PC-3 (cell line): ENCODE measurements at regions not wholly inside any gene's neighbourhood (a gene's known extent, or its start where the extent isn't known, plus 50 kb on each side); places are given as distances from the start of the nearest gene placed in this dataset.

ENCODE experiments used
- ATAC-seq: fragments of 200-7000 bp; cut with Tn5 transposase; 2 replicates; pipeline ENCODE4 v1.9.1; 2020; ENCODE audit warnings: mild to moderate bottlenecking, moderate library complexity
- BruUV-seq: library from RNA; stranded (reverse); fragments of 400-500 nt; replicated peaks from 2 replicates; lab custom pipeline; 2021; lab: Mats Ljungman, UMichigan
- CTCF ChIA-PET: fragments of 300-600 bp; sonication (Branson Sonifier 250); formaldehyde crosslinking; loops from one replicate; lab custom pipeline; 2022; ENCODE audit warnings: antibody characterized with exemption; lab: Charles Lee
- POLR2A ChIA-PET: fragments of 300-600 bp; sonication (Branson Sonifier 250); formaldehyde crosslinking; loops from one replicate; lab custom pipeline; 2022; ENCODE audit warnings: antibody characterized with exemption; ENCODE audit not compliant: unreplicated experiment; lab: Charles Lee
- DNase-seq: peaks from one replicate; pipeline ENCODE4 v3.0.0-alpha.2; 2015
- H2AFZ ChIP-seq: fragments of 300-600 bp; sonication (generic); 2 replicates; pipeline ENCODE4 v1.6.0; 2016; ENCODE audit warnings: antibody characterized with exemption, low read length
- H3F3A ChIP-seq: fragments of 300-600 bp; sonication (generic); one replicate; pipeline ENCODE4 v1.6.0; 2017; ENCODE audit warnings: antibody characterized with exemption, low read length, control low read depth, mild to moderate bottlenecking; ENCODE audit not compliant: unreplicated experiment
- H3K27ac ChIP-seq: fragments of 300-600 bp; sonication (generic); 2 replicates; pipeline ENCODE4 v1.5.1; 2016; ENCODE audit warnings: mild to moderate bottlenecking, low read length
- H3K27me3 ChIP-seq: fragments of 300-600 bp; sonication (generic); 2 replicates; pipeline ENCODE4 v1.6.1; 2016; ENCODE audit warnings: low read length, mixed read lengths
- H3K36me3 ChIP-seq: fragments of 300-600 bp; sonication (generic); 2 replicates; pipeline ENCODE4 v1.6.1; 2016; ENCODE audit warnings: low read depth, mixed run types, low read length, mixed read lengths
- H3K4me1 ChIP-seq: fragments of 300-600 bp; sonication (generic); 2 replicates; pipeline ENCODE4 v1.5.1; 2016; ENCODE audit warnings: low read length; ENCODE audit not compliant: insufficient read depth
- H3K4me2 ChIP-seq: fragments of 300-600 bp; sonication (generic); 2 replicates; pipeline ENCODE4 v1.6.0; 2016; ENCODE audit warnings: low read length
- H3K4me3 ChIP-seq: fragments of 300-600 bp; sonication (generic); 2 replicates; pipeline ENCODE4 v1.5.1; 2016; ENCODE audit warnings: mild to moderate bottlenecking, low read length, mixed read lengths
- H3K79me2 ChIP-seq: fragments of 300-600 bp; sonication (generic); 2 replicates; pipeline ENCODE4 v1.6.1; 2017; ENCODE audit warnings: low read length, mixed read lengths
- H3K9ac ChIP-seq: fragments of 300-600 bp; sonication (generic); 2 replicates; pipeline ENCODE4 v1.6.0; 2016; ENCODE audit warnings: mild to moderate bottlenecking, low read length
- H3K9me2 ChIP-seq: fragments of 300-600 bp; sonication (generic); replicated peaks from 2 replicates; pipeline ENCODE4 v1.6.1; 2016; ENCODE audit warnings: mixed run types, low read length, mixed read lengths
- H3K9me3 ChIP-seq: fragments of 300-600 bp; sonication (generic); 2 replicates; pipeline ENCODE4 v1.6.1; 2016; ENCODE audit warnings: low read length, mixed read lengths
- H4K20me1 ChIP-seq: fragments of 300-600 bp; sonication (generic); 2 replicates; pipeline ENCODE4 v1.6.1; 2016; ENCODE audit warnings: low read length, mixed read lengths
- EZH2 ChIP-seq: fragments of 300-600 bp; sonication (generic); IDR thresholded peaks from one replicate; pipeline ENCODE4 v1.6.1; 2017; ENCODE audit warnings: antibody characterized with exemption, mild to moderate bottlenecking, low read length; ENCODE audit not compliant: unreplicated experiment
- EZH2phosphoT487 ChIP-seq: fragments of 300-600 bp; sonication (generic); IDR thresholded peaks from 2 replicates; pipeline ENCODE4 v1.6.1; 2018; ENCODE audit warnings: mild to moderate bottlenecking, antibody characterized with exemption, low read length, borderline replicate concordance
- intact Hi-C: fragments of 100-400 bp; cut with micrococcal nuclease; formaldehyde crosslinking; loops from 2 replicates; pipeline ENCODE4 v1.9.0; 2023
- TF ChIP-seq, protein P1 (sequence below): fragments of 300-600 bp; sonication (generic); conservative IDR thresholded peaks from 2 replicates; pipeline ENCODE4 v1.5.1; 2017; ENCODE audit warnings: antibody characterized with exemption, low read depth, mild to moderate bottlenecking, low read length

GRCh38 chr2:122182616-122183355, 427.3 kb downstream of the TSN start:
- intact Hi-C loops, result no loop called here
- TF ChIP-seq, protein P1, sequence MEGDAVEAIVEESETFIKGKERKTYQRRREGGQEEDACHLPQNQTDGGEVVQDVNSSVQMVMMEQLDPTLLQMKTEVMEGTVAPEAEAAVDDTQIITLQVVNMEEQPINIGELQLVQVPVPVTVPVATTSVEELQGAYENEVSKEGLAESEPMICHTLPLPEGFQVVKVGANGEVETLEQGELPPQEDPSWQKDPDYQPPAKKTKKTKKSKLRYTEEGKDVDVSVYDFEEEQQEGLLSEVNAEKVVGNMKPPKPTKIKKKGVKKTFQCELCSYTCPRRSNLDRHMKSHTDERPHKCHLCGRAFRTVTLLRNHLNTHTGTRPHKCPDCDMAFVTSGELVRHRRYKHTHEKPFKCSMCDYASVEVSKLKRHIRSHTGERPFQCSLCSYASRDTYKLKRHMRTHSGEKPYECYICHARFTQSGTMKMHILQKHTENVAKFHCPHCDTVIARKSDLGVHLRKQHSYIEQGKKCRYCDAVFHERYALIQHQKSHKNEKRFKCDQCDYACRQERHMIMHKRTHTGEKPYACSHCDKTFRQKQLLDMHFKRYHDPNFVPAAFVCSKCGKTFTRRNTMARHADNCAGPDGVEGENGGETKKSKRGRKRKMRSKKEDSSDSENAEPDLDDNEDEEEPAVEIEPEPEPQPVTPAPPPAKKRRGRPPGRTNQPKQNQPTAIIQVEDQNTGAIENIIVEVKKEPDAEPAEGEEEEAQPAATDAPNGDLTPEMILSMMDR, result no peak
- TF ChIP-seq EZH2phosphoT487 (no peak), EZH2 (no peak)
- Histone ChIP-seq H3K9me3 (no peaks in the 10 kb centered on the region), H3K36me3 (no peaks in the 10 kb centered on the region), H3K27ac (no peak overlapping the region), H3K9ac (no peak overlapping the region), H2AFZ (no peak overlapping the region), H3K27me3 (no peaks in the 10 kb centered on the region), H3K4me2 (no peak overlapping the region), H3K4me3 (no peak overlapping the region), H4K20me1 (no peaks in the 10 kb centered on the region), H3K79me2 (no peaks in the 10 kb centered on the region), H3F3A (no peaks in the 10 kb centered on the region), H3K9me2 (no peaks in the 10 kb centered on the region), H3K4me1 (peaks cover 5% of the 10 kb centered on the region; the same call in 1 of the 2 replicates)
- BruUV-seq, result no TSS peak
- no peak for ATAC-seq
- CTCF ChIA-PET, result no interaction called here
- no peak for DNase-seq
- POLR2A ChIA-PET, result no interaction called here

GRCh38 chr2:122183890-122184289, 428.4 kb downstream of the TSN start:
- H3K79me2 ChIP-seq, result no peaks in the 10 kb centered on the region
- BruUV-seq, result no TSS peak
- H3K4me2 ChIP-seq, result no peak overlapping the region
- ATAC-seq (no peak), DNase-seq (no peak)
- no peaks in the 10 kb centered on the region for H3K27me3 ChIP-seq
- no peaks in the 10 kb centered on the region for H3K9me3 ChIP-seq
- ChIA-PET CTCF (no interaction called here), POLR2A (no interaction called here)
- no peak overlapping the region for H2AFZ ChIP-seq
- intact Hi-C loops, result no loop called here
- no peaks in the 10 kb centered on the region for H3K9me2 ChIP-seq
- H3K9ac ChIP-seq, result no peak overlapping the region
- peaks cover 5% of the 10 kb centered on the region; the same call in 1 of the 2 replicates for H3K4me1 ChIP-seq
- H3K4me3 ChIP-seq, result no peak overlapping the region
- H3K36me3 ChIP-seq, result no peaks in the 10 kb centered on the region
- H4K20me1 ChIP-seq, result no peaks in the 10 kb centered on the region
- TF ChIP-seq, protein P1, result no peak
- TF ChIP-seq EZH2, result no peak
- TF ChIP-seq EZH2phosphoT487, result no peak
- no peak overlapping the region for H3K27ac ChIP-seq
- H3F3A ChIP-seq, result no peaks in the 10 kb centered on the region

DNA sequence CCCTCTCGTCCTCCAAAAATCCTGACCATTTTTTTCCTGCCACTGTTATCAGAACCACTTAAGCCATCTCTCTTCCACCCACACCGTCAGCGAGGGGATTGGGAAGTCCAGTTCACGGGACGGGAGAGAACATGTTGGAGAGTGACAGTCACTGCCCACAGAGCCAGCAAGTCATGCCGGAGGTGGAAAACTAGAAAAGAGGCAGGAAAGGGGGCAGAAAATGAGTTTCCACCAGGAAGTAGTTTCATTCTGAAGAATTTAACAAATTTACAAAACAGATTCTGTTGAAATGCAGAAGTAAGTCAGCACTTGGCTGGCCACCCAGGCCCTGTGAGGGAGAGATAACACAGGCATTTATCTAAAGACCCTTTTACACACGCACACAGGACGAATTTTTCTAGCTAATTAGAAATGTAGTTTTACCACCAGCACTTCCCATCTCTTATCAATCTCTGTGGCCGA, 431.3 kb downstream of the TSN start:
- H3K9ac ChIP-seq, result no peak overlapping the region
- no peaks in the 10 kb centered on the region for H3F3A ChIP-seq
- ATAC-seq (no peak), DNase-seq (no peak)
- no peaks in the 10 kb centered on the region for H3K9me3 ChIP-seq
- H3K9me2 ChIP-seq, result no peaks in the 10 kb centered on the region
- no peaks in the 10 kb centered on the region for H4K20me1 ChIP-seq
- CTCF ChIA-PET, result interaction anchor here (0.6 kb wide), 1 partner anchor 17 kb away, joined by 3 read pairs; no protein-coding TSS in a partner anchor
- peaks cover 5% of the 10 kb centered on the region; the same call in 1 of the 2 replicates for H3K4me1 ChIP-seq
- POLR2A ChIA-PET, result no interaction called here
- H3K27me3 ChIP-seq, result no peaks in the 10 kb centered on the region
- H2AFZ ChIP-seq, result no peak overlapping the region
- TF ChIP-seq, protein P1, result no peak
- TF ChIP-seq EZH2phosphoT487 (no peak), EZH2 (no peak)
- no peaks in the 10 kb centered on the region for H3K79me2 ChIP-seq
- H3K36me3 ChIP-seq, result no peaks in the 10 kb centered on the region
- no peak overlapping the region for H3K27ac ChIP-seq
- no peak overlapping the region for H3K4me3 ChIP-seq
- intact Hi-C loops, result no loop called here
- no peak overlapping the region for H3K4me2 ChIP-seq
- BruUV-seq, result no TSS peak
